Prostate gland (tissue), 2 donors: ENCODE measurements at regions not wholly inside any gene's neighbourhood (a gene's known extent, or its start where the extent isn't known, plus 50 kb on each side); places are given as distances from the start of the nearest gene placed in this dataset.
"Not testable (repeated sequence)": the region's sequence is repeated elsewhere in the genome, so short reads cannot be mapped to it uniquely, and the experiment has no call there.

ENCODE experiments used
- CTCF ChIP-seq, 4 experiments: fragments of 200-600 bp in 2 of 4; fragments of 450-650 bp in 2 of 4; sonication (generic) in 2 of 4; IDR thresholded peaks; 1 replicate in 3 of 4; 2 replicates in 1 of 4; pipeline ENCODE4 v1.5.1; 2016 to 2019; ENCODE audit warnings: antibody characterized with exemption in 4 of 4, mild to moderate bottlenecking in 2 of 4, moderate library complexity in 2 of 4
- POLR2A ChIP-seq: fragments of 450-650 bp; IDR thresholded peaks from one replicate; pipeline ENCODE4 v1.6.1; 2016; ENCODE audit warnings: antibody characterized with exemption, mild to moderate bottlenecking
- POLR2AphosphoS5 ChIP-seq: sonication (generic); formaldehyde crosslinking; IDR thresholded peaks from one replicate; pipeline ENCODE4 v1.6.1; 2017; ENCODE audit warnings: antibody characterized with exemption

DNA sequence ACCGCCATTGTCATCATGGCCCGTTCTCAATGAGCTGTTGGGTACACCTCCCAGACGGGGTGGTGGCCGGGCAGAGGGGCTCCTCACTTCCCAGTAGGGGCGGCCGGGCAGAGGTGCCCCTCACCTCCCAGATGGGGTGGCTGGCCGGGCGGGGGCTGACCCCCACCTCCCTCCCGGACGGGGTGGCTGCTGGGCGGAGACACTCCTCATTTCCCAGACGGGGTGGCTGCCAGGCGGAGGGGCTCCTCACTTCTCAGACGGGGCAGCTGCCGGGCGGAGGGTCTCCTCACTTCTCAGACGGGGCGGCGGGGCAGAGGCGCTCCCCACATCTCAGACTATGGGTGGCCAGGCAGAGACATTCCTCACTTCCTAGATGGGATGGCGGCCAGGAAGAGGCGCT lies 505.1 kb downstream of the LRRC70 start:
- not testable (repeated sequence) for TF ChIP-seq CTCF (IDR thresholded peaks at IDR 0.05); POLR2AphosphoS5; POLR2A
